ENCODE measurements at regions not wholly inside any gene's neighbourhood (a gene's known extent, or its start where the extent isn't known, plus 50 kb on each side); places are given as distances from the start of the nearest gene placed in this dataset.

GRCh38 chr3:189477614-189478013 is 153.6 kb upstream of the TP63 start:
- no peak for DNase-seq (ENCODE audit: low read depth)

GRCh38 chr3:189486556-189486955 is 144.6 kb upstream of the TP63 start:
- no peak for DNase-seq (ENCODE audit: low read depth)

More at GRCh38 chr3:189477614-189478013, 153.6 kb upstream of the TP63 start:
- no peak overlapping the region for H3K4me3 ChIP-seq (ENCODE audit: control insufficient read depth, low read depth, low read length)
- no peak for TF ChIP-seq CTCF (conservative IDR thresholded peaks at IDR 0.05; ENCODE audit: control insufficient read depth, insufficient read depth, low read depth, low read length)

GRCh38 chr3:189488241-189488767 is 142.9 kb upstream of the TP63 start:
- DNase-seq (ENCODE audit: low read depth): peak; percentile 87
- no peak overlapping the region for H3K4me3 ChIP-seq (ENCODE audit: control insufficient read depth, low read depth, low read length)

More at GRCh38 chr3:189486556-189486955, 144.6 kb upstream of the TP63 start:
- no peak for TF ChIP-seq CTCF (conservative IDR thresholded peaks at IDR 0.05; ENCODE audit: control insufficient read depth, insufficient read depth, low read depth, low read length)
- no peak overlapping the region for H3K4me3 ChIP-seq (ENCODE audit: control insufficient read depth, low read depth, low read length)

GRCh38 chr3:189490337-189490736 is 140.9 kb upstream of the TP63 start:
- no peak for TF ChIP-seq CTCF (conservative IDR thresholded peaks at IDR 0.05; ENCODE audit: control insufficient read depth, insufficient read depth, low read depth, low read length)
- no peak overlapping the region for H3K4me3 ChIP-seq (ENCODE audit: control insufficient read depth, low read depth, low read length)
- DNase-seq (ENCODE audit: low read depth): no peak

More at GRCh38 chr3:189488241-189488767, 142.9 kb upstream of the TP63 start:
- TF ChIP-seq CTCF (conservative IDR thresholded peaks at IDR 0.05; ENCODE audit: control insufficient read depth, insufficient read depth, low read depth, low read length): no peak

GRCh38 chr3:189490749-189491148 is 140.4 kb upstream of the TP63 start:
- DNase-seq (ENCODE audit: low read depth): peak; percentile 57
- no peak for TF ChIP-seq CTCF (conservative IDR thresholded peaks at IDR 0.05; ENCODE audit: control insufficient read depth, insufficient read depth, low read depth, low read length)
- H3K4me3 ChIP-seq (ENCODE audit: control insufficient read depth, low read depth, low read length): no peak overlapping the region

- no peak for DNase-seq (ENCODE audit: low read depth)
- no peak overlapping the region for H3K4me3 ChIP-seq (ENCODE audit: control insufficient read depth, low read depth, low read length)
- TF ChIP-seq CTCF (conservative IDR thresholded peaks at IDR 0.05; ENCODE audit: control insufficient read depth, insufficient read depth, low read depth, low read length): no peak
These were observed 139.4 kb upstream of the TP63 start for GRCh38 chr3:189491831-189492230.

GRCh38 chr3:189493271-189493670 is 137.9 kb upstream of the TP63 start:
- no peak for DNase-seq (ENCODE audit: low read depth)
- no peak for TF ChIP-seq CTCF (conservative IDR thresholded peaks at IDR 0.05; ENCODE audit: control insufficient read depth, insufficient read depth, low read depth, low read length)
- H3K4me3 ChIP-seq (ENCODE audit: control insufficient read depth, low read depth, low read length): no peak overlapping the region
